NT2/D1 (cell line): ENCODE measurements at regions not wholly inside any gene's neighbourhood (a gene's known extent, or its start where the extent isn't known, plus 50 kb on each side); places are given as distances from the start of the nearest gene placed in this dataset.

Experiments
- SUZ12 ChIP-seq: IDR thresholded peaks from 2 replicates; pipeline ENCODE4 v1.6.1; 2011; ENCODE audit not compliant: insufficient read length, insufficient read depth; ENCODE audit errors: extremely low read depth
- YY1 ChIP-seq: IDR thresholded peaks from 2 replicates; pipeline ENCODE4 v1.6.1; 2011; ENCODE audit not compliant: insufficient read length, insufficient read depth
- ZNF274 ChIP-seq: IDR thresholded peaks from 2 replicates; pipeline ENCODE4 v1.6.1; 2011; ENCODE audit warnings: mild to moderate bottlenecking, low read depth, low read length

DNA sequence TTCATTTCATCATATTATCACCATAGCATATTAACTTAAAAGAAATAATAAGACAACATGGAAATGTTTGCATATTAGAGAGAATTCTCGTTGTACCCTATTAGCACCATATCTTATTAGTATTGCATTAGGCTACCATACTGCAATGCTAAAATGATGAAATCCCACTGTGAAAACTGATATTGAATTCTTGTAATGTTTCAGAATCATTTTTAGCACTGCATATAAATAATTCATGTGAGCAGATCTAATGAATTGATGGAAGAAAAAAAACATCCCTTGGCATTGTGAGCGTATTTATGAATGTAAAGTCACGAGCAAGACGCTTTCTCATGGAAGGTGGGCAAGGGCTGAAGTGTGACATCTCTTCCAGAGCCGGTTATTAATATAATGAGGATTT is 257.1 kb upstream of the PTBP2 start:
- TF ChIP-seq YY1, result no peak
- TF ChIP-seq ZNF274, result no peak
- TF ChIP-seq SUZ12, result no peak
